ENCODE measurements at regions not wholly inside any gene's neighbourhood (a gene's known extent, or its start where the extent isn't known, plus 50 kb on each side); places are given as distances from the start of the nearest gene placed in this dataset.

GRCh38 chr2:20915271-20915670 lies 92.4 kb upstream of the LDAH start:
- TF ChIP-seq ISL1 (CRISPR knock-in tag; IDR thresholded peaks at IDR 0.05), result no peak
- no peak for TF ChIP-seq PATZ1 (CRISPR knock-in tag; IDR thresholded peaks at IDR 0.05; ENCODE audit: borderline replicate concordance)
- no peak for TF ChIP-seq ZNF8 (CRISPR knock-in tag; IDR thresholded peaks at IDR 0.05)
- no peak for TF ChIP-seq TSHZ2 (CRISPR knock-in tag; IDR thresholded peaks at IDR 0.05)
